ENCODE measurements at regions not wholly inside any gene's neighbourhood (a gene's known extent, or its start where the extent isn't known, plus 50 kb on each side); places are given as distances from the start of the nearest gene placed in this dataset.

GRCh38 chr4:53782458-53782845, 191.2 kb upstream of the LNX1 start:
- no peak overlapping the region for H3K27ac ChIP-seq

GRCh38 chr4:53781629-53782457, 190.6 kb upstream of the LNX1 start:
- Histone ChIP-seq H3K4me3 (no peak overlapping the region), H3K9me3 (no peaks in the 10 kb centered on the region), H4K20me1 (no peaks in the 10 kb centered on the region), H3K27ac (no peak overlapping the region), H3K36me3 (no peaks in the 10 kb centered on the region), H3K9ac (no peak overlapping the region), H3K27me3 (no peaks in the 10 kb centered on the region), H3K4me1 (no peaks in the 10 kb centered on the region), H3K4me2 (no peak overlapping the region)
- TF ChIP-seq Cebpa-rat (IDR thresholded peaks at IDR 0.05) = no peak

More at GRCh38 chr4:53782458-53782845, 191.2 kb upstream of the LNX1 start:
- H3K9ac ChIP-seq = no peak overlapping the region
- H3K27me3 ChIP-seq = no peaks in the 10 kb centered on the region
- H3K9me3 ChIP-seq = no peaks in the 10 kb centered on the region
- H3K4me3 ChIP-seq = no peak overlapping the region
- no peaks in the 10 kb centered on the region for H4K20me1 ChIP-seq
- H3K4me2 ChIP-seq = no peak overlapping the region
- H3K4me1 ChIP-seq = no peaks in the 10 kb centered on the region
- no peak for TF ChIP-seq Cebpa-rat (IDR thresholded peaks at IDR 0.05)
- H3K36me3 ChIP-seq = no peaks in the 10 kb centered on the region

- no peaks in the 10 kb centered on the region for H3K9me3 ChIP-seq
- H3K36me3 ChIP-seq = no peaks in the 10 kb centered on the region
- no peaks in the 10 kb centered on the region for H4K20me1 ChIP-seq
- H3K27me3 ChIP-seq = no peaks in the 10 kb centered on the region
- H3K4me3 ChIP-seq = no peak overlapping the region
- H3K4me2 ChIP-seq = no peak overlapping the region
- H3K9ac ChIP-seq = no peak overlapping the region
- H3K4me1 ChIP-seq = no peaks in the 10 kb centered on the region
- H3K27ac ChIP-seq = no peak overlapping the region
- TF ChIP-seq Cebpa-rat (IDR thresholded peaks at IDR 0.05) = no peak
Measured at GRCh38 chr4:53780736-53781400, 189.6 kb upstream of the LNX1 start.

GRCh38 chr4:53779025-53779424, 187.7 kb upstream of the LNX1 start:
- H3K27ac ChIP-seq = no peak overlapping the region
- no peaks in the 10 kb centered on the region for H3K9me3 ChIP-seq
- H3K4me3 ChIP-seq = no peak overlapping the region
- no peak overlapping the region for H3K4me2 ChIP-seq
- no peaks in the 10 kb centered on the region for H3K27me3 ChIP-seq
- no peaks in the 10 kb centered on the region for H3K36me3 ChIP-seq
- no peaks in the 10 kb centered on the region for H3K4me1 ChIP-seq
- no peak overlapping the region for H3K9ac ChIP-seq
- H4K20me1 ChIP-seq = no peaks in the 10 kb centered on the region
- TF ChIP-seq Cebpa-rat (IDR thresholded peaks at IDR 0.05) = no peak

- Histone ChIP-seq H3K27ac (no peak overlapping the region), H3K27me3 (no peaks in the 10 kb centered on the region), H3K4me2 (no peak overlapping the region), H3K36me3 (no peaks in the 10 kb centered on the region), H4K20me1 (no peaks in the 10 kb centered on the region), H3K9ac (no peak overlapping the region), H3K9me3 (no peaks in the 10 kb centered on the region), H3K4me1 (no peaks in the 10 kb centered on the region), H3K4me3 (no peak overlapping the region)
- no peak for TF ChIP-seq Cebpa-rat (IDR thresholded peaks at IDR 0.05)
Measured at GRCh38 chr4:53778155-53778554, 186.9 kb upstream of the LNX1 start.

- H3K27ac ChIP-seq = no peak overlapping the region
- no peak overlapping the region for H3K4me2 ChIP-seq
Measured at GRCh38 chr4:53777244-53777984, 186.1 kb upstream of the LNX1 start.

GRCh38 chr4:53776141-53776540, 184.9 kb upstream of the LNX1 start:
- Histone ChIP-seq H4K20me1 (no peaks in the 10 kb centered on the region), H3K9me3 (no peaks in the 10 kb centered on the region), H3K4me1 (no peaks in the 10 kb centered on the region), H3K4me2 (no peak overlapping the region), H3K36me3 (no peaks in the 10 kb centered on the region), H3K27ac (no peak overlapping the region), H3K9ac (no peak overlapping the region), H3K4me3 (no peak overlapping the region), H3K27me3 (no peaks in the 10 kb centered on the region)
- TF ChIP-seq Cebpa-rat (IDR thresholded peaks at IDR 0.05) = no peak

More at GRCh38 chr4:53777244-53777984, 186.1 kb upstream of the LNX1 start:
- H3K4me3 ChIP-seq = no peak overlapping the region
- TF ChIP-seq Cebpa-rat (IDR thresholded peaks at IDR 0.05) = no peak
- no peaks in the 10 kb centered on the region for H4K20me1 ChIP-seq
- no peak overlapping the region for H3K9ac ChIP-seq
- no peaks in the 10 kb centered on the region for H3K4me1 ChIP-seq
- H3K27me3 ChIP-seq = no peaks in the 10 kb centered on the region
- no peaks in the 10 kb centered on the region for H3K9me3 ChIP-seq
- H3K36me3 ChIP-seq = no peaks in the 10 kb centered on the region

- H3K27me3 ChIP-seq = no peaks in the 10 kb centered on the region
- no peaks in the 10 kb centered on the region for H4K20me1 ChIP-seq
- no peaks in the 10 kb centered on the region for H3K9me3 ChIP-seq
- no peaks in the 10 kb centered on the region for H3K36me3 ChIP-seq
- no peak overlapping the region for H3K4me2 ChIP-seq
- no peak overlapping the region for H3K9ac ChIP-seq
- TF ChIP-seq Cebpa-rat (IDR thresholded peaks at IDR 0.05) = no peak
- H3K4me3 ChIP-seq = no peak overlapping the region
- H3K4me1 ChIP-seq = no peaks in the 10 kb centered on the region
- no peak overlapping the region for H3K27ac ChIP-seq
Measured at GRCh38 chr4:53775381-53775780, 184.1 kb upstream of the LNX1 start.

- Histone ChIP-seq H3K9me3 (no peaks in the 10 kb centered on the region), H3K9ac (no peak overlapping the region), H4K20me1 (no peaks in the 10 kb centered on the region), H3K4me1 (no peaks in the 10 kb centered on the region), H3K4me2 (no peak overlapping the region), H3K36me3 (no peaks in the 10 kb centered on the region), H3K27me3 (no peaks in the 10 kb centered on the region), H3K27ac (no peak overlapping the region), H3K4me3 (no peak overlapping the region)
- no peak for TF ChIP-seq Cebpa-rat (IDR thresholded peaks at IDR 0.05)
Measured at GRCh38 chr4:53771326-53771725, 180.0 kb upstream of the LNX1 start.

- no peak overlapping the region for H3K4me2 ChIP-seq
- TF ChIP-seq Cebpa-rat (IDR thresholded peaks at IDR 0.05) = no peak
- no peaks in the 10 kb centered on the region for H3K27me3 ChIP-seq
- no peaks in the 10 kb centered on the region for H3K9me3 ChIP-seq
- H3K36me3 ChIP-seq = no peaks in the 10 kb centered on the region
- no peak overlapping the region for H3K9ac ChIP-seq
- no peaks in the 10 kb centered on the region for H3K4me1 ChIP-seq
- no peak overlapping the region for H3K27ac ChIP-seq
- no peaks in the 10 kb centered on the region for H4K20me1 ChIP-seq
- no peak overlapping the region for H3K4me3 ChIP-seq
Measured at GRCh38 chr4:53767482-53767881, 176.2 kb upstream of the LNX1 start.

All from BLaER1 (cell line).